ENCODE measurements at regions not wholly inside any gene's neighbourhood (a gene's known extent, or its start where the extent isn't known, plus 50 kb on each side); places are given as distances from the start of the nearest gene placed in this dataset.
"Not testable (repeated sequence)": the region's sequence is repeated elsewhere in the genome, so short reads cannot be mapped to it uniquely, and the experiment has no call there.

DNA sequence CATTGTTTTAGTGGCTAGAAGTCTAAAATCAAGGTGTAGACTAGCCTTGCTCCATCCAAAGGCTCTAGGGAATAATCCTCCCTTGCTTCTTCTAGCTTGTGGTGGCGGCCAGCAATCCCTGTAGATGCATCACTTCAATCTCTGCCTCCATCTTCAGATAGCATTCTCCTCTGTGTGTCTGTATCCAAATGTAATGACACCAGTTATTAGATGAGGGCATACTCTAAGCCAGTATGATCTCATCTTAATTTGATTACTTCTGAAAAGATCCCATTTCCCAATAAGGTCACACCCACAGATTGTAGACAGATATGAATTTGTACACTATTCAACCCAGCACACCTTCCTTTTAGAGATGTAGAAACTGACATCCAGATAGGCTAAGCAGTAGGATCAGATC lies 334.5 kb upstream of the KCNMB2 start:
- DNase-seq (ENCODE audit: low read depth in 2 of 2) = no peak

DNA sequence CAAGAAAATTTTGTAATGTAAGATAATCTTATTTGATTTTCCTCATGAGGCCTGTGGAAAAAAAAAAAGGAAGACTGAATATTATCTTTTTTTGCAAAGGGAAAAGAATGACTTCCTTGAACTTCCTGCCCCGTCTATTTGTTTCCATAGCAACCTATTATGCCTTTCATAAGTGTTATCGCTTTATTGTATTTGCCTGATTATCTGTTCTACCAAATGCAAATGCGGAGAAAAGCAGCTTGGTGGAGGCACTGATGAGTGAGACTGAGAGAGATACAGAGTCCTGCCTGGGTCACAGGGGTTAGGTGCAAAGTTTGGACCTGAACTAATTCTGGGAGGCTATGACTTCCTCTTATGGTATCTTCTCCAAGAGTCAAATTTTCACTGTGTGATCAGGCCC lies 334.0 kb upstream of the KCNMB2 start:
- no peak for DNase-seq (ENCODE audit: low read depth in 2 of 2)

DNA sequence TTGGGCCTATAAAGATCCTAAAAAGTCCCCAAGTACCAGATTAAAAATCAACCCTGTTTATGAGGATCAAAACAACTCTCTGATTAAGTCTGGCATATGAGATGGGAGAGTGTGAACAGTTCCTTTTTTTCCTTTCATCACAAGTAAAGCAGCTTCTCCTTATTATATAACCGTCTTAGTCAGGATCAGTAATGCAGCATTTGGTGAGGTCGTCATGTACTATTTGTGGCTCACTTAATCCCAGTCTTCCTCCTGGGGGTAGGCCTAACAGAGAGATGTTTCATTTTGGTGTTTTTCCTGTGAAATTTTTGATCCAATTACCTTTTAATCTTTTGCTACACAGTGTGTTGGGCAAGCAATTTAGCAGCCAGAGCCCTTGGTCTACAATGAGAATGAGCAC lies 333.1 kb upstream of the KCNMB2 start:
- no peak for DNase-seq (ENCODE audit: low read depth in 2 of 2)

DNA sequence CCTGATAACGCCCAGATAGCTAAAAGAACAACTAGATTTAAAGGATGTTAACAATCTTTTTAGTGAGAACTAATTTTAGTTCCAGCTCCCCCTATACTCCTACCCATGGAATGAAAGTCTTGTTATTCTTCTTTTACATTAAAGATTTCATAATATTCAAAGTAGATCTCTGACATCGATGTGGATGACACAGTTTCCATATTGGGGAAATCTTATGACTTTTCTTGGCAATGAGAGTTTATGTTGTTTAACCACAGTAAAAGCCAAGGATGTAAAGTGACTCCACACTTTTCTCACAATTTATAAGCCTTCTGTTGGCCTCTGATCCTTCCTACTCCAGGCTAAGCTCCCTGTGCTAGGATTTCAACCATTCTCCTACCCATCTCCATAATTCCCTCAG lies 332.6 kb upstream of the KCNMB2 start:
- DNase-seq (ENCODE audit: low read depth in 2 of 2) = no peak

DNA sequence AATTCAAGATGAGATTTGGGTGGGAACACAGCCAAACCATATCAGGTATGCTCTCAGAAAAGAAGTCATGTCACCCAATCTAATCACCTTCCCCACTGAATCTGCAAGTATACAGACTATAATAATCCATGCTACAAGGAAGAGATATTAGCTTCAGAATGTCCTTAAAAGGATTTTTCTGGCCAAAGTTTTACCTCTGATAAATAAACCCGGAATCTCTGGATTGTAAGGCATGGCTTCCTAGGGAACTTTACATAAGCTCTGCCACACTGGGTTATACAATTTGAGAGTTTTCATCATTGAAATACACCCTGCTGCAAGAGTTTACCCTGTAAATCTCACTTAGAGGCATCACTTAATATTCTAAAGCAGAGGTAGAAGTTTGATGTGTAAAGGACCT lies 330.5 kb upstream of the KCNMB2 start:
- no peak for DNase-seq (ENCODE audit: low read depth in 2 of 2)

DNA sequence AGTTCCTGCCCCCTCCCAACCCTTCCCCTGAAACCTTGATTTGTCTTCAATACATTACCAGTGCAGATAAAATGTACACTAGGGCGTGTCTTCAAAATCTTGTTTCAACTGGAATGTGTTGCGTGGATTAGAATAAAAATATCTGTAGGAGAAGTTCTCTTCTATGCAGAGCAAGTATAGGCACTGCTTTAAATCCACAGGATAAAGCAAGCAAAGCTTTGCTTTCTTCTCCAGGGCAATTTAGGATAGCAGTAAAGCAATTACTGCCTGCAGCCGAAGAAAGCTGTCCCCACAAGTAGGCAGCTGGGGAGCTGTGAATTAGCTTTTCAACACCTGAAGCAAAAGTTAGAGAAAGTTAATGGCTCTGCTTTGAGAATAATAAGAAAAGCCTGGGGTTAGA lies 329.7 kb upstream of the KCNMB2 start:
- DNase-seq (ENCODE audit: low read depth in 2 of 2) = no peak

DNA sequence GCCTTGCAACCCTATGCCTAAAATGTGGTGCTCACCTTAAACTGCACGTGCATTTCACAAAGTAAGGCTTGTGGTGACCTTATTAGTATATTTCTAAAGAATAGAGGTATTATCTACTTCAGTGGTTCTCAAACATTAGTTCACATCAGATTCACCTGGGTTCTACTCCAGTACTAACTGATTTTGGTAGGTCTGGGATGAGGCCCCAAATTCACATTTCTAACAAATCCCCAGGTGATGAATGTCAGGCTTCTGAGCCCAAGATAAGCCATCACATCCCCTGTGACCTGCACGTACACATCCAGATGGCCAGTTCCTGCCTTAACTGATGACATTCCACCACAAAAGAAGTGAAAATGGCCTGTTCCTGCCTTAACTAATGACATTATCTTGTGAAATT lies 329.1 kb upstream of the KCNMB2 start:
- DNase-seq (ENCODE audit: low read depth in 2 of 2) = not testable (repeated sequence)

DNA sequence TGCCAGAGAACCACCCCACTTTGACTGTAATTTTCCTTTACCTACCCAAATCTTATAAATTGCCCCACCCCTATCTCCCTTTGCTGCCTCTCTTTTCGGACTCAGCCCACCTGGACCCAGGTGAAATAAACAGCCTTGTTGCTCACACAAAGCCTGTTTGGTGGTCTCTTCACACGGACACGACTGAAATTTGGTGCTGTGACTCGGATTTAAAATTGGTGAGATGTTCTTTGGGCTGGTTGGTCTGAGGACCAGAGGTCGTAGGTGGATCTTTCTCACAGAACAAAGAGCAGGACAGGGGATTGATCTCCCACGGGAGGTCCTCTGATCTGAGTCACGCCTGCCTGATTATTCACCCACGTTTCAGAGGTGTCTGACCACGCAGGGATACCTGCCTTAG lies 328.6 kb upstream of the KCNMB2 start:
- not testable (repeated sequence) for DNase-seq (ENCODE audit: low read depth in 2 of 2)

DNA sequence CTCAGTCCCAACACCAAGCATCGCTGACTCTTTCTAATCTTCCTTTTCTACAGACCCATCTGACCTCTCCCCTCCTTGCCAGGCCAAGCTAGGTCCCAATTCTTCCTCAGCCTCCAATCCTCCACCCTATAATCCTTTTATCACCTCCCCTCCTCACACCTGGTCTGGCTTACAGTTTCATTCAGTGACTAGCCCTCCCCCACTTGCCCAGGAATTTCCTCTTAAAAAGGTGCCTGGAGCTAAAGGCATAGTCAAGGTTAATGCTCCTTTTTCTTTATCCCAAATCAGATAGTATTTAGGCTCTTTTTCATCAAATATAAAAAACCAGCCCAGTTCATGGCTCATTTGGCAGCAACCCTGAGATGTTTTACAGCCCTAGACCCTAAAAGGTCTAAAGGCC lies 327.1 kb upstream of the KCNMB2 start:
- DNase-seq (ENCODE audit: low read depth in 2 of 2) = not testable (repeated sequence)

DNA sequence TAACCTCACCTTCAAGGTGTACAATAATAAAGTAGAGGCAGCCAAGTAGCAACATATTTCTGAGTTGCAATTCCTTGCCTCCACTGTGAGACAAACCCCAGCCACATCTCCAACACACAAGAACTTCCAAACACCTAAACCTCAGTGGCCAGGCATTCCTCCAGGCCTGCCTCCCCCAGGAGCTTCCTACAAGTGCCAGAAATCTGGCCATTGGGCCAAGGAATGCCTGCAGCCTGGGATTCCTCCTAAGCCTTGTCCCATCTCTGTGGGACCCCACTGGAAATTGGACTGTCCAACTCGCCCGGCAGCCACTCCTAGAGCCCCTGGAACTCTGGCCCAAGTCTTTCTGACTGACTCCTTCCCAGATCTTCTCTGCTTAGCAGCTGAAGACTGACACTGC lies 326.6 kb upstream of the KCNMB2 start:
- DNase-seq (ENCODE audit: low read depth in 2 of 2) = not testable (repeated sequence)

DNA sequence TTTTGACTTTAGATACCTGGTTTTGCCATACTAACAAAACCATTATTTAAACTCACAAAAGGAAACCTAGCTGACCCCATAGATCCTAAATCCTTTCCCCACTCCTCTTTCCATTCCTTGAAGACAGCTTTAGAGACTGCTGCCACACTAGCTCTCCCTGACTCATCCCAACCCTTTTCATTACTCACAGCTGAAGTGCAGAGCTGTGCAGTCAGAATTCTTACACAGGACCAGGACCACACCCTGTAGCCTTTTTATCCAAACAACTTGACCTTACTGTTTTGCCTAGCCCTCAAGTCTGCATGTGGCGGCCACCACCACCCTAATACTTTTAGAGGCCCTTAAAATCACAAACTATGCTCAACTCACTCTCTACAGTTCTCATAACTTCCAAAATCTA lies 325.1 kb upstream of the KCNMB2 start:
- DNase-seq (ENCODE audit: low read depth in 2 of 2) = not testable (repeated sequence)

DNA sequence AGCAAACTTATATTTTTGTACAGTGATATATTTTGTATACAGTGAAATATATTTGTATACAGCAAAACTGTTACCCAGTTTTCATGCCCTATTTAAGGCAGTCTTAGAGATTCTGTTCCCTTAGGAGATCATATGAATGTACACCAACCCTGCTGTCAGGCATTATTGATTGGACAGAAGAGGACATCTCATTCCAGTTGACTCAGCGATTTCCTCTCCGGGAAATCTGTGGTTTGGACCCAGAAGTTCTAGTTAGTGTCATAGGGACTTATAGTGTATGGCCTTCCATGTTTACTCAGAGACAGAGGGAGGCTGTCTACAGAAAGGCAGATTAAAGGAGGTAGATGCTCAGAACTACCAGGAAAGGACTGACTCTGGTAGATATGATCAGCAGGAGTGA lies 318.8 kb upstream of the KCNMB2 start:
- no peak for DNase-seq (ENCODE audit: low read depth in 2 of 2)

DNA sequence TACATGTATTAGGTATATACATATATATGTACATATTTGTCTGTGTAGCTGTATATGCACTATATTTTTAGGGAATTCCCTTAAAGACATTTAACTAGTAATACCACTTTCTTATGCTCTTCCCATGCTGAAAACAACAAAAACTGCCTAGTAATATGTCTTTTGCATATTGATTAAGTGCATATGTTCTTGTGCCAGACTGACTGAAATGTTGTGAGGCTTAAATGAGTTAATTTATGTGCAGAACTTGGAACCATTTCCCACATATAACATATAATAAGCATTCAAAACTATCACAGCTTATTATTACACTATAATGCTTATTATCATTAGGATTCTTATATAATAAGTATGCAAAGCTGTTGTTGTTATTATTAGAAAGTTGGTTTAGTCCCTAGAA lies 318.0 kb upstream of the KCNMB2 start:
- no peak for DNase-seq (ENCODE audit: low read depth in 2 of 2)

DNA sequence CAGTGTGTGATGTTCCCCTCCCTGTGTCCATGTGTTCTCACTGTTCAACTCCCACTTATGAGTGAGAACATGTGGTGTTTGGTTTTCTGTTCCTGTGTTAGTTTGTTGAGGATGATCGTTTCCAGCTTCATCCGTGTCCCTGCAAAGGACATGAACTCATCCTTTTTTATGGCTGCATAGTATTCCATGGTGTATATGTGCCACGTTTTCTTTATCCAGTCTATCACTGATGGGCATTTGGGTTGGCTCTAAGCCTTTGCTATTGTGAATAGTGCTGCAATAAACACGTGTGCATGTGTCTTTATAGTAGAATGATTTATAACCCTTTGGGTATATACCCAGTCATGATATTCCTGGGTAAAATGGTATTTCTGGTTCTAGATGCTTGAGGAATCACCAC lies 316.6 kb upstream of the KCNMB2 start:
- not testable (repeated sequence) for DNase-seq (ENCODE audit: low read depth in 2 of 2)

DNA sequence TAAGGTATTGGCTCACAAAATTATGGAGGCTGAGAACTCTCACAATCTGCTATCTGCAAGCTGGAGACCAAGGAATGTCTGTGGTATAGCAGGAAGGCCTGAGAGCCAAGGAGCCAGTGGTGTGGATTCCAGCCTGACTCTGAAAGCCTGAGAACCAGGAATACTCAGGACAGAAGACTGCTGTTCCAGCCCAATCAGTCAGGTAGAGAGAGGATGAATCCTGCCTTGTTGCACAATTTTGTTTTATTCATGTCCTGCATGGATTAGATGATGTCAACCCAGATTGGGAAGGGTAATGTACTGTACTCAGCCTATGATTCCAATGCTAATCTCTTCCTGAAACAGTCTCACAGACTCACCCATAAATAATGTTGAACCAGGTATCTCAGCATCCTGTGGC lies 312.4 kb upstream of the KCNMB2 start:
- DNase-seq (ENCODE audit: low read depth in 2 of 2) = no peak

DNA sequence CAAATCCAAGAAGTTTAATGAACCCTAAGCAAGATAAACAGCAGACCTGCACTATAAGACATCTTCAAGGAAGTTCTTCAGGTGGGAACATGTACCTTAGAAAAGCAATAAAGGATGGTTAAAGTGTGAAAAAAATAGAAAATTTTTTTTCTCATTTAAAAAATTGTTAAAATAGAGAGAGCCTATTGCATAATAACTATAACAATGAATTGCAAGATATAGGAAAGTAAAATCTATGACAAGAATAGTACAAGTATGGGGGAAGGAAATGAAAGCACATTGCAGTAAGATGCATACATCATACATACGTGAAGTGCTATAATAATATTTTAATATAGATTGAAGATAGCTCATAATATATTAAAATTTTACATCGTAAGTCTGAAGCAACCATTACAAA lies 310.1 kb upstream of the KCNMB2 start:
- no peak for DNase-seq (ENCODE audit: low read depth in 2 of 2)

DNA sequence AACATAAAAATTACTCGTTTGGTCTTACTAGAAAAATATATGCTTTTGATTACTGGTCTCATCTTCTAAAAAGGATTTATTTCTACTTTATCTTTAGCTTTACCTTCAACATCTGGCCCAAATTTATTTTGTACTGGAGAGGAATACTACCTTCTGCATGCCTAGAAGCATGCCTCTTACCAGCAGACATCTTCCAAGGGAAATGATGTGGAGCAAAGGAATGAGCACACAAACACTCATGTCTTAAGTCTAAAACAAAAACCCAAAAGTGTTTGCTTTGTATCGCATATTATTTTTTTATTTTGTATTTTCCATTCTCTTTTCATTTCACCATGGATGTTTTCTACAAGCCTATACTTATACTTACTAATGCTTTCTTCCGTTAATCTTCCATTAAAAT lies 304.6 kb upstream of the KCNMB2 start:
- no peak for DNase-seq (ENCODE audit: low read depth in 2 of 2)

DNA sequence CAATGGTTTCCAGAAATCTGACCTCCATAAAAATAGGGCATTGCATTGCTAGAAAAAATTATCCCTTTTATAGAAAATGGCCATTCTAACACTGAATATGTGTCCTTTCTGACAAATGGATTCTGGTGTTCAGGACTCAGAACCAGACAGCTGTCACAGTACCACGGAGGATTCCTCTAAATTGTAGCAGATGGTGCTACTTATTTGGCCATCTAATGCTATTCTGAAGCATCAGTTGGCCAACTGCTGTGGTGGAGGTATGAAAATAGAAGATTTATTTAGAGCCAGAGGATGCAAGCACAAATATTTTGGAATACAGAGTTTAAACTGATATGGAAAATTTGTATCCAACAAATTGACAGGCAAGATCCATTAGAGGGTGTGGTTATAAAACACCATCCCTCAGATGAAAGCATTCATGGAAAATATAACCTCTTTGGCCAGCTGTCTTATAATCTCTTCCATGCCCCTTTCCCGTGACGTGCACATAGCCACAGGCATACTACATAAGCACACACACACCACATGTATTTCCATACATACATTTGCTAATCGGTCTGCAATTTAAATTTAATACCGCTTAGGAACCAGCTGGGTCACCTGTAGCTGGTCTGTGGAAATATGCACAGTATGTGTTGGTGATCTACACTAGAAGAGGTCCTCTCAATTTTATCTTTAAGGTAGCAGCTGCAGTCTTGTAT lies 302.7 kb upstream of the KCNMB2 start:
- DNase-seq (ENCODE audit: low read depth in 2 of 2) = no peak

DNA sequence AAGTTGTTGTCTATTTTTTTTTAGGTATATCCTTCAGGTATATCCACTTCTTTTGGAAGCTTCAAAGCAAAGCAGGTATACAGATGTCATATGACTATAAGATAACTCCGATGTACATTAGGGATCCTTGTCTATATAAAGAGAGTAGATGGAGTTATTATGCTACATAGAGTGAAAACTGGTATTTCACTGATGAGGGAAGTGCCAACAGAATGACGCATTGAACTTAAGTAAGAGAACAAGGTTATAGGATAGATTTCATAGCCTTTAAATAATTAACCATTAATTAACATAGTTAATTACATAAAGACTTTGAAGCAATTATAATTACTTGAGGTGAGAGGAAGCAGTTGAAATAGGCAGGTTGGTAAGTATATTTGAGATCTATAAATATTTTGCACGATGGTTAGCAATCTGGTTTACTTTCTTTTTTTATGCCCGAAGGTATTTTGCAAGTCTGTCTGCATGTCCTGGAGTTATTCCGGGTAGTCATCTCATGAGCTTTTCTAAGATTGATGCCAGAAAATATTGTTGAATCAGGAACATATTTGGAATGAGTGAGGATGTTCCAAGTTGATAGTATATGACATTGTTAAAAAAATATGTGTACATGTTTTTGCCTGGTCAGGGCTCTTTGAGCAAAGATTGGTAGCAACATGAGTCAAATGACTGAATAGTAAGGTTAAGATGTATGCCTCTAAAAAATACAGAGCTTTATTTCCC lies 299.5 kb upstream of the KCNMB2 start:
- DNase-seq (ENCODE audit: low read depth in 2 of 2) = no peak

DNA sequence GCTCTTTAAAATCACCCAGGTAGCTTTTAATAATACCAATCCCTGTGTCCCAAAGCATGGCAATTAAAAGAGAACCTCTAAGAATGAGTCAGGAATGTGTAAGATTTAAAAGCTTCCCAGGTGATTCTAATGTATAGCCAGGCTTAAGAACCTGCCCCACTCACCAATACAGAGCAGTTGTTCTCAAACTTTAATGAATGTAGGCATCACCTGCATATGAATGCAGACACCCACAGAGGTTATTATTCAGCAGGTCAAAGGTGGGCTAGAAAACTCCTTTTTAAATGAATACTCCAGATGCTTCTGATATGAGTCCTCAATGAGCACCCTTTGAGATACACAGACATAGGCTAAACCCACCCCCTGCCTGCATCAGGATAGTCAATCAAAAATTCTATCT lies 298.1 kb upstream of the KCNMB2 start:
- DNase-seq (ENCODE audit: low read depth in 2 of 2) = no peak

DNA sequence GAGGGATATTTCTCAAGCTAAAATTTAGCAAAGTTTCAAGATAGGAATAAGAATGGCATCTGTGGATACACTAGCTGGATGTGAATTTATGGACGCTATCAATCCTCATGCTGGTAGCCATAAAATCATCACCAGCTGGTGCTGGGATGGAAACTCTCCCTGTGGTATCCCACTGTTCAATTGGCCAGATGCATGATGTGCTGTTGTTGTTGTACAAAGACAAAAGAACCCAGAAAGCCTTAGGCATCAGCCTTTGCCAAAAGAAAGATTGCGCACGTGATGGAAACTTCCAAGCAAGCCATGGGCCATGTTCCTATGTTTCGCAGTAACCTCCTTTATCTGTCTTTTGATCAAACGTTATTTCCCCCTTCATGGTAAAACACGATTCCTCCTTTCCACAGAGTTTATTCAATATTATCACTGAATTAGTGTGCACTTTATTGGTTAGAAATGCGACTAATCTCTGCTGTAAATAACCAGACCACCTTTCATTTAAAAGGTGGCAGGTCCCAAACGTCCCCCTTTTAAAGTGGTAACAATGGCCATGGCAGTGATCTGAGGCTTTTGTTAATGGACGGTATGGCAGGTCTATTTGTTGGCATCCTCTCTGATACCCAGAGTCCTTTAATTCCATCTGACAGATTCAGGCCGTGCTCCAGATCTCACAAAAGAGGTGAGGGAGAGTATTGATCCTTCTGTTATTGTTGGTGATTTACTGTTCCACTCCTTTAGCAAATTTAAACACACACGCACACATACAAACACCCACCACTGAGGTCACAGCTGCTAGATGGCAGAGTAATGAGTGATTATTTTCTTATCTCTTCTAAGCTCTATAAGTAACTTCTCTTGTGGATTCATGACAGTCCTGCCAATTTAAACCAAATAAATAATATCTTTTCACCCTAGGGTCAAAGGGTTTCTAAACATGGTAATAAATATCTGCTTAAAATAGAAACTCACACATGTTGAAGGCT lies 291.2 kb upstream of the KCNMB2 start:
- no peak for DNase-seq (ENCODE audit: low read depth in 2 of 2)

DNA sequence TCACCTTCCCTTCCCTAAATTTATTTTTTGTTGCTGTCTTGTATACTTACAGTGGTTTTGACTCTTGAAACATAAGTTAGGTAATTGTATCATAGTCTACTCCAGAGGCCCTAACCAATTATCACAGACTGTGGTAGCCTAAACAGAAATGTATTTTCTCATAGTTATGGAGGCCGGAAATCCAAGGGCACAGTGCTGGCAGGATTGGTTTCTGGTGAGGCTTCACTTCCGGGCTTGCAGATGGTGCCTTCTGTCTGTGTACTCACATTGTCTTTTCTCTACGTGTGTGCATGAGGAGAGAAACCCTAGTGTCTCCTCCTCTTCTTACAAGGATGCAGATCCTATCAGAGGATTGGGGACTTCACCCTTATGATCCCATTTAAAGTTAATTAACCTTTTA lies 290.2 kb upstream of the KCNMB2 start:
- no peak for DNase-seq (ENCODE audit: low read depth in 2 of 2)

DNA sequence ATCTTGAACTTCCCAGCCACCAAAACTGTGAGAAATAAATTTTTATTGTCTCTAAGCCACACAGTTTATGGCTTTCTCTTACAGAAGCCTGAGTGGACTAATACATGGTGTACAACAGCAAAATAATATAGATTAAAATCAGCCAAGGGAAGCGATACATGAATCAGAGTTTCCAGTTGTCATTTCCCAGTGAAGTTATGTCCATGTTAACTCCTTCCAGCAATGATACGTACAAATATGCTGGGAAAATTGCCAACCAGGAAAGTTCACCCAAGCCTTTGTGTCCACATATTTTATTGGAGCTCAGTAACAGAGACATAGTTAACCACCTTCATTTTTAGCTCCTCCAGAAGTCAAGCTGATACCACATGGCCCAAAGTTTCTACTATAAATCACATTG lies 280.9 kb upstream of the KCNMB2 start:
- no peak for DNase-seq (ENCODE audit: low read depth in 2 of 2)
